TTC549 (cell line): ENCODE measurements at regions not wholly inside any gene's neighbourhood (a gene's known extent, or its start where the extent isn't known, plus 50 kb on each side); places are given as distances from the start of the nearest gene placed in this dataset.

ENCODE experiments used
- FAIRE-seq: peaks from 2 replicates; lab custom pipeline; 2012; peaks lifted over from hg19 to GRCh38; lab: Jason Lieb, UNC

GRCh38 chr6:126909493-126909892 lies 209.0 kb upstream of the RSPO3 start:
- FAIRE-seq: no peak

GRCh38 chr6:126913651-126914050 lies 204.8 kb upstream of the RSPO3 start:
- FAIRE-seq: no peak

GRCh38 chr6:126914172-126914571 lies 204.3 kb upstream of the RSPO3 start:
- FAIRE-seq: no peak

GRCh38 chr6:126914801-126915200 lies 203.7 kb upstream of the RSPO3 start:
- FAIRE-seq: no peak

- FAIRE-seq: no peak
These were observed 198.5 kb upstream of the RSPO3 start for GRCh38 chr6:126919947-126920346.

- FAIRE-seq: no peak
These were observed 194.7 kb upstream of the RSPO3 start for GRCh38 chr6:126923807-126924206.

- no peak for FAIRE-seq
These were observed 191.5 kb upstream of the RSPO3 start for GRCh38 chr6:126926926-126927325.

GRCh38 chr6:126927841-126928240 lies 190.6 kb upstream of the RSPO3 start:
- FAIRE-seq: no peak

GRCh38 chr6:126937426-126937825 lies 181.0 kb upstream of the RSPO3 start:
- FAIRE-seq: no peak

GRCh38 chr6:126939784-126940183 lies 178.7 kb upstream of the RSPO3 start:
- no peak for FAIRE-seq

GRCh38 chr6:126941751-126942150 lies 176.7 kb upstream of the RSPO3 start:
- no peak for FAIRE-seq

GRCh38 chr6:126944512-126944911 lies 174.0 kb upstream of the RSPO3 start:
- no peak for FAIRE-seq

GRCh38 chr6:126945150-126945685 lies 173.3 kb upstream of the RSPO3 start:
- no peak for FAIRE-seq

GRCh38 chr6:126945812-126946360 lies 172.6 kb upstream of the RSPO3 start:
- no peak for FAIRE-seq

GRCh38 chr6:126947070-126947469 lies 171.4 kb upstream of the RSPO3 start:
- FAIRE-seq: no peak

- no peak for FAIRE-seq
These were observed 168.7 kb upstream of the RSPO3 start for GRCh38 chr6:126949786-126950185.

- no peak for FAIRE-seq
These were observed 162.8 kb upstream of the RSPO3 start for GRCh38 chr6:126955621-126956020.

GRCh38 chr6:126957721-126958120 lies 160.8 kb upstream of the RSPO3 start:
- FAIRE-seq: no peak

GRCh38 chr6:126959765-126960164 lies 158.7 kb upstream of the RSPO3 start:
- no peak for FAIRE-seq

- FAIRE-seq: no peak
These were observed 155.2 kb upstream of the RSPO3 start for GRCh38 chr6:126963077-126963809.

GRCh38 chr6:126967296-126968005 lies 151.0 kb upstream of the RSPO3 start:
- FAIRE-seq: no peak

- no peak for FAIRE-seq
These were observed 142.1 kb upstream of the RSPO3 start for GRCh38 chr6:126976253-126976797.

- FAIRE-seq: no peak
These were observed 134.7 kb upstream of the RSPO3 start for GRCh38 chr6:126983779-126984178.
